ENCODE measurements at regions not wholly inside any gene's neighbourhood (a gene's known extent, or its start where the extent isn't known, plus 50 kb on each side); places are given as distances from the start of the nearest gene placed in this dataset.

DNA sequence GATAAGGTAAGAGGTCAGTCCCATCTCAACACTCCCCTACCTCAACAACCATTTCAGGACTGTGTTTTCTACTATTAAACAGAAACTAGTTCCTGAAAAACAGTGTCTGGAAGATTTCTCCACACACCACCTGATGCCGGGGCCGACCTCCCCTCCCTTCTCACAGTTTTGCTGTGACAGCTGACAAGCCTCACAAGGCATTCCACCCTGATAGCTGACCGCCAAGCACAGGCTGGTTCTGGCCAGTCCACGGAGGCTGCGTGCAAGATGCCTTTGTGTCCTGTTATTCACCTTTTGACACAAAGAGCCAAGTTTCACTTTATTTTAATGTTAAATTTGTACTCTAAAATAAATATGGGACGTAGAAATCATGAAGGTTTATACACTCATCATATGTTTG is 758.6 kb downstream of the PDHA2 start:
- ATAC-seq = no peak

DNA sequence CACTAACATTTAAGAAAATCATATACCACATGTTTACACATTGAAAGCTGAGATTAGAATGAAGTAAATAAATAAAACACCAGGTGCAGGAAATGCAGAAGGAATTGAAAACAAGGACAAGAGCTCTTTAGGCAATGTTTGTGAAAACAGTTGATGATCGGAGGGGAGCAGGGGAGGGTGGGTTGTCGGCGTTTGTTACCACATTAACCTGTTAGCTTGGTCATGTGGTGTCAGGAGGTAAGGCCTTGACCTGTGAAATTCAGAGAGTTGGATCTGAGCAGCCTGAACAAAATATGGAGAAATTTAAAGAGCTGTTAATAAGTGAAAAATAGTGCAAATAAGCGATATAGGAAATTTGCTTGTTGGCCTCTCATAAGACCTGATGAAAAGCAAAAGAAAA is 759.9 kb downstream of the PDHA2 start:
- ATAC-seq = no peak
- TF ChIP-seq, protein P1, sequence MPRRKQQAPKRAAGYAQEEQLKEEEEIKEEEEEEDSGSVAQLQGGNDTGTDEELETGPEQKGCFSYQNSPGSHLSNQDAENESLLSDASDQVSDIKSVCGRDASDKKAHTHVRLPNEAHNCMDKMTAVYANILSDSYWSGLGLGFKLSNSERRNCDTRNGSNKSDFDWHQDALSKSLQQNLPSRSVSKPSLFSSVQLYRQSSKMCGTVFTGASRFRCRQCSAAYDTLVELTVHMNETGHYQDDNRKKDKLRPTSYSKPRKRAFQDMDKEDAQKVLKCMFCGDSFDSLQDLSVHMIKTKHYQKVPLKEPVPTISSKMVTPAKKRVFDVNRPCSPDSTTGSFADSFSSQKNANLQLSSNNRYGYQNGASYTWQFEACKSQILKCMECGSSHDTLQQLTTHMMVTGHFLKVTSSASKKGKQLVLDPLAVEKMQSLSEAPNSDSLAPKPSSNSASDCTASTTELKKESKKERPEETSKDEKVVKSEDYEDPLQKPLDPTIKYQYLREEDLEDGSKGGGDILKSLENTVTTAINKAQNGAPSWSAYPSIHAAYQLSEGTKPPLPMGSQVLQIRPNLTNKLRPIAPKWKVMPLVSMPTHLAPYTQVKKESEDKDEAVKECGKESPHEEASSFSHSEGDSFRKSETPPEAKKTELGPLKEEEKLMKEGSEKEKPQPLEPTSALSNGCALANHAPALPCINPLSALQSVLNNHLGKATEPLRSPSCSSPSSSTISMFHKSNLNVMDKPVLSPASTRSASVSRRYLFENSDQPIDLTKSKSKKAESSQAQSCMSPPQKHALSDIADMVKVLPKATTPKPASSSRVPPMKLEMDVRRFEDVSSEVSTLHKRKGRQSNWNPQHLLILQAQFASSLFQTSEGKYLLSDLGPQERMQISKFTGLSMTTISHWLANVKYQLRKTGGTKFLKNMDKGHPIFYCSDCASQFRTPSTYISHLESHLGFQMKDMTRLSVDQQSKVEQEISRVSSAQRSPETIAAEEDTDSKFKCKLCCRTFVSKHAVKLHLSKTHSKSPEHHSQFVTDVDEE (CRISPR knock-in tag; IDR thresholded peaks at IDR 0.05) = no peak
- TF ChIP-seq ISL1 (CRISPR knock-in tag; IDR thresholded peaks at IDR 0.05) = no peak
- TF ChIP-seq, protein P2, sequence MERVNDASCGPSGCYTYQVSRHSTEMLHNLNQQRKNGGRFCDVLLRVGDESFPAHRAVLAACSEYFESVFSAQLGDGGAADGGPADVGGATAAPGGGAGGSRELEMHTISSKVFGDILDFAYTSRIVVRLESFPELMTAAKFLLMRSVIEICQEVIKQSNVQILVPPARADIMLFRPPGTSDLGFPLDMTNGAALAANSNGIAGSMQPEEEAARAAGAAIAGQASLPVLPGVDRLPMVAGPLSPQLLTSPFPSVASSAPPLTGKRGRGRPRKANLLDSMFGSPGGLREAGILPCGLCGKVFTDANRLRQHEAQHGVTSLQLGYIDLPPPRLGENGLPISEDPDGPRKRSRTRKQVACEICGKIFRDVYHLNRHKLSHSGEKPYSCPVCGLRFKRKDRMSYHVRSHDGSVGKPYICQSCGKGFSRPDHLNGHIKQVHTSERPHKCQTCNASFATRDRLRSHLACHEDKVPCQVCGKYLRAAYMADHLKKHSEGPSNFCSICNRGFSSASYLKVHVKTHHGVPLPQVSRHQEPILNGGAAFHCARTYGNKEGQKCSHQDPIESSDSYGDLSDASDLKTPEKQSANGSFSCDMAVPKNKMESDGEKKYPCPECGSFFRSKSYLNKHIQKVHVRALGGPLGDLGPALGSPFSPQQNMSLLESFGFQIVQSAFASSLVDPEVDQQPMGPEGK (CRISPR knock-in tag; IDR thresholded peaks at IDR 0.05; ENCODE audit: borderline replicate concordance) = no peak
- no peak for TF ChIP-seq BACH2 (CRISPR knock-in tag; IDR thresholded peaks at IDR 0.05; ENCODE audit: borderline replicate concordance)
- no peak for TF ChIP-seq GLIS3 (CRISPR knock-in tag; IDR thresholded peaks at IDR 0.05)
- no peak for TF ChIP-seq ZNF8 (CRISPR knock-in tag; IDR thresholded peaks at IDR 0.05)
- no peak for TF ChIP-seq RARB (CRISPR knock-in tag; IDR thresholded peaks at IDR 0.05)
- no peak for TF ChIP-seq TOX (CRISPR knock-in tag; IDR thresholded peaks at IDR 0.05; ENCODE audit: borderline replicate concordance)
- TF ChIP-seq CSDC2 (CRISPR knock-in tag; IDR thresholded peaks at IDR 0.05) = no peak
- TF ChIP-seq, protein P3, sequence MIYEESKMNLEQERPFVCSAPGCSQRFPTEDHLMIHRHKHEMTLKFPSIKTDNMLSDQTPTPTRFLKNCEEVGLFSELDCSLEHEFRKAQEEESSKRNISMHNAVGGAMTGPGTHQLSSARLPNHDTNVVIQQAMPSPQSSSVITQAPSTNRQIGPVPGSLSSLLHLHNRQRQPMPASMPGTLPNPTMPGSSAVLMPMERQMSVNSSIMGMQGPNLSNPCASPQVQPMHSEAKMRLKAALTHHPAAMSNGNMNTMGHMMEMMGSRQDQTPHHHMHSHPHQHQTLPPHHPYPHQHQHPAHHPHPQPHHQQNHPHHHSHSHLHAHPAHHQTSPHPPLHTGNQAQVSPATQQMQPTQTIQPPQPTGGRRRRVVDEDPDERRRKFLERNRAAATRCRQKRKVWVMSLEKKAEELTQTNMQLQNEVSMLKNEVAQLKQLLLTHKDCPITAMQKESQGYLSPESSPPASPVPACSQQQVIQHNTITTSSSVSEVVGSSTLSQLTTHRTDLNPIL (CRISPR knock-in tag; IDR thresholded peaks at IDR 0.05; ENCODE audit: low read depth) = no peak
- no peak for TF ChIP-seq TCF4 (CRISPR knock-in tag; IDR thresholded peaks at IDR 0.05; ENCODE audit: borderline replicate concordance)

More for the DNA sequence above, 758.6 kb downstream of the PDHA2 start:
- TF ChIP-seq ESRRG (CRISPR knock-in tag; IDR thresholded peaks at IDR 0.05) (no peak), ZNF8 (CRISPR knock-in tag; IDR thresholded peaks at IDR 0.05) (no peak), ZC3H10 (CRISPR knock-in tag; IDR thresholded peaks at IDR 0.05) (no peak), OSR1 (CRISPR knock-in tag; IDR thresholded peaks at IDR 0.05) (no peak), ZFP3 (CRISPR knock-in tag; IDR thresholded peaks at IDR 0.05) (no peak), SNAI2 (CRISPR knock-in tag; IDR thresholded peaks at IDR 0.05) (no peak)
- TF ChIP-seq, protein P3 (CRISPR knock-in tag; IDR thresholded peaks at IDR 0.05; ENCODE audit: low read depth) = no peak
- TF ChIP-seq, protein P4, sequence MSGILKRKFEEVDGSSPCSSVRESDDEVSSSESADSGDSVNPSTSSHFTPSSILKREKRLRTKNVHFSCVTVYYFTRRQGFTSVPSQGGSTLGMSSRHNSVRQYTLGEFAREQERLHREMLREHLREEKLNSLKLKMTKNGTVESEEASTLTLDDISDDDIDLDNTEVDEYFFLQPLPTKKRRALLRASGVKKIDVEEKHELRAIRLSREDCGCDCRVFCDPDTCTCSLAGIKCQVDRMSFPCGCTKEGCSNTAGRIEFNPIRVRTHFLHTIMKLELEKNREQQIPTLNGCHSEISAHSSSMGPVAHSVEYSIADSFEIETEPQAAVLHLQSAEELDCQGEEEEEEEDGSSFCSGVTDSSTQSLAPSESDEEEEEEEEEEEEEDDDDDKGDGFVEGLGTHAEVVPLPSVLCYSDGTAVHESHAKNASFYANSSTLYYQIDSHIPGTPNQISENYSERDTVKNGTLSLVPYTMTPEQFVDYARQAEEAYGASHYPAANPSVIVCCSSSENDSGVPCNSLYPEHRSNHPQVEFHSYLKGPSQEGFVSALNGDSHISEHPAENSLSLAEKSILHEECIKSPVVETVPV (CRISPR knock-in tag; IDR thresholded peaks at IDR 0.05) = no peak
- TF ChIP-seq, protein P1 (CRISPR knock-in tag; IDR thresholded peaks at IDR 0.05) = no peak
- TF ChIP-seq, protein P2 (CRISPR knock-in tag; IDR thresholded peaks at IDR 0.05; ENCODE audit: borderline replicate concordance) = no peak
